Stimulated activated CD4-positive, alpha-beta T cell treated with anti-CD3 and anti-CD28 coated beads, Interleukin-4, amount 100 ng/mL, for 4 hours (primary cell): ENCODE measurements at regions not wholly inside any gene's neighbourhood (a gene's known extent, or its start where the extent isn't known, plus 50 kb on each side); places are given as distances from the start of the nearest gene placed in this dataset.
"Not testable (repeated sequence)": the region's sequence is repeated elsewhere in the genome, so short reads cannot be mapped to it uniquely, and the experiment has no call there.

Source experiments
- DNase-seq, 2 experiments: peaks; one replicate each; pipeline ENCODE4 v3.0.0-alpha.2; 2020

DNA sequence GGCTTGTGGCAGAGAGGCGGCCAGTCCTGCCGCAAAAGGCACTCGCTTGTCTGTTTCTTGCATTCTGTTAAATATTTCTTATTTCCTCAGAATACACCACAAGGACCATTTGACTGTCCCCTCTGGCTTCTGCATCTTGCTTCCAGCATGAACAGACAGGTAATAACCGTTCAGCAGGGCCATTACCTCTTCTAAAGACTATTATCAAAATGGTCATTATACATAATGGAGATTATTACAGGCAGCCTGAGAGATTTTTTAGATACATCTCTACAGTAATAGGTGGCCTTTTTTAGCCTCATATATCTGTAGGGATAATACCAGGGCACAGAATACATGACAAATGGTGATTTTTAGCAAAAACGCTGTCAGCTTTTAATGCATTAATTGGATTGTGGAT lies 382.0 kb downstream of the PSAT1 start:
- DNase-seq: no peak

DNA sequence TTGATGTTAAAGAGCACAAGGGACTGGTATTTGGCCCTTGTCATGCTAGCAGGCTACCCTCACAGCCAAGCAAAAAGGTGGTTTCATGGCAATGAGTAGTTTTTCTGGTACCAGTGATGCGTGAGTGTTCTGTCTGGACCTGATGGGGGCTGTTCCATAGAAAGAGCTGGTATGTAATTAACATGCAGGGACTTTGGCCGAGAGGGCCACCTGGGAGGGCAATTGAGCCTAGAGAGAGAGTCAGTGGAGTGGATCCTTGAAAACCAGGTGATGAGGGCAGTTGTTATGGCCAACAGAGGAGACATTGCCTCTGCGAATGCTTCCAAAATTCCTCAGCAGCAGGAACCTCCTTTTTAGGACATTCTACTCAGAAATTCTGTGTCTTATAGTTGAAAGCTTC lies 383.3 kb downstream of the PSAT1 start:
- DNase-seq: no peak

DNA sequence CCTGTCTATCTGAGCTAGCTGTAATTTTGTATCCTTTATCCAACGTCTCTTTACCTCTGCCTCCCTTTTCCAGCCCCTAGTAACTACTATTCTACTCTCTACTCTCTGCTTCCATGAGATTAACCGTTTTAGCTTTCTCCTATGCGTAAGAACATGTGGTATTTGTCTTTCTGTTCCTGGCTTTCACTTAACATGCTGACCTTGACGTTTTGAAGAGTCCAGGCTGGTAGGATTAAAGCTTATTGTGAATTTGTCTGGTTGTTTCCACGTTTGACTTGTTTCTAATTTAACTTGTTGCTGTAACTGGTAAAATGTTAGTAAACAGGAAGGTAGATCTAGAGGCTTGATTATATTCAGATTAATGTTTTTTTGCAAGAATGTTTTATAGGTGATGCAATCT lies 385.3 kb downstream of the PSAT1 start:
- no peak for DNase-seq

DNA sequence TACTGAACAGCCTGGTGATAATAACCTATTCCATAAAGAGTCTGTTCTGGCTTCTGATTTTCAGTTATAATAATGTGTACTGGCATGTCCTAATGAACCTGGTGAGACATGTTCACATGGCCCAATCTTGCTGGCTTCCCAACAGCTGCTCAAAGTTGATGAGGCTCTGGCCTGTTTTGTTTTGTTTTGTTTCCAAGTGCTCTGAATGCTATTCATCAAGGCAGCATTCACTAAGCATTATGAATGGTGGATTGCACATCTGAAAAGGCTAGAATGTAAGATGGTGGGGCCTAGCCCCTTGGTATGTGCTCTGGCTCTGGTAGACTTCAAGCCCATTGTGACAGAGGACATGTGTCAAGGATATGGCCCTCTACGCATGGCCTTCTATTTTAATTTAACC lies 388.5 kb downstream of the PSAT1 start:
- DNase-seq: no peak

DNA sequence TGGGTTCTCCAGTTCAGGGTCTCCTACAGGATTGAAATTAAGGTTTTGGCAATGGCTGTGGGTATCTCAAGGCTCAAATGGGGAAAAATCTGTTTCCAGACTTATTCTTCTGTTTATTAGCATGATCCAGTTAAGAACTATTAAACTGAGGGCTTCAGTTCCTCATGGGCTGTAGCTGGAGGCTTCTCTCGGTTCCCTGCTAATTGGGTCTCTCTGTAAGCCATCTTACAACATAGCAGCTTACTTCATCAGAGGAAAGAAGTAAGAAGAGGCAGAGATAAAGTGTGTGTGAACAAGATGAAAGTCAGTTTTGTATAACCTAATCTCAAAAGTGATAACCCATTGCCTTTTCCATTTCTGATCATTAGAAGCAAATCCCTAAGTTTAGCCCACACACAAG lies 391.9 kb downstream of the PSAT1 start:
- DNase-seq: no peak

DNA sequence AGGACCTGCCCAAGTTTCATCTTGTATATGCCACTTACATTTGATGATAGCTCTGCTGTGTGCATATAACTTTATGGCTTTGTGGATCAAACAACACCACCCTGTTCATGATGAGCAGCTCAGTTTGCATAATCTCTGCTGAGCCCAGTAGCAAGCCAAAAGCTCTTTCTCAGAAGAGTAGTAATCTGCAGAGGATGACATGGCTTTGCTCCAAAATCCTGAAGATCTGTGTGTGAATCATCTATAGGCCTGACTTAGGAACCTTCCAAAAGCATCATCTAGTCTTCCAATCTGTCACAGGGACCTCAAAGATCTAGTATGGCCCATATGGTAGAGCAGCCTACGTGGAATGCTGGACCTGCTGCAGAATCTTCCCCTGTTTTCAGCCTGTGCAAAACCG lies 394.6 kb downstream of the PSAT1 start:
- DNase-seq: no peak

DNA sequence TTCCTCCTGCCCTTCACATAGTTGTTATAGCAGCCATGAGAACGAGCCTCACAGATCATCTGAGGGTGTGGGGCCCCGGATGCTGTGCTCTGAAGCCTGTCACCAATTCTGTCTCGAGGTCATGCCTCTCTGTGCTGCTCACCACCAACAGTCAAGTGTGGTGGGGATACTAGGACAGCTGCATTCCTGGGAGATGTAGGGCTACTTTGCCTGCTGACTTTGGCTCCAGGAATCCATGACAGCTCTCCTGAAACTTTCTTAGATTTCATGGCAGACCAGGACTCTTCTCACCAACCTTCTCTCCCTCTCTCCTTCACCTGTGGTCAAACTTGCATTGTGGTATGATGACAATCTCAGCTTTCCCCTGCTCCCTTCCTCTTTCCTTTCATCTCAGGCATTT lies 395.9 kb downstream of the PSAT1 start:
- DNase-seq: no peak

DNA sequence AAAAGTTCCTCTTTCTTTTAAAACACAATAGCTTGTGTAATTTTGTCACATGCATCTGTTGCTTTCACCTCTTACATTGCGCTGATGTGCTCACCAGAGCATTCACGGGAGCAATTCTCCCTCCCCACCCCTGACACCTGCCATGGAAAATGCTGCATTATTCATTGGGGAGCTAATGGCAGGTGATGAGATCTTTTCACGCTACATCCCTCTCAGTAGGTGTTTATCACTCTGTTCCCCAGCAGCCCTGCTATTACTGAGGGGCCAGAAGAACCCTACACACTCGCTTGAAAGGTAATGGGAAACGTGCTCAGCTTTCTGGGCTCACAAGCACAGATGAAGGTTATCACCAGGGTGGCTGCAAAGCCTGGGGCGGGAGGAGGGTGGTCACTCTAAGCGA lies 398.0 kb downstream of the PSAT1 start:
- DNase-seq: no peak

DNA sequence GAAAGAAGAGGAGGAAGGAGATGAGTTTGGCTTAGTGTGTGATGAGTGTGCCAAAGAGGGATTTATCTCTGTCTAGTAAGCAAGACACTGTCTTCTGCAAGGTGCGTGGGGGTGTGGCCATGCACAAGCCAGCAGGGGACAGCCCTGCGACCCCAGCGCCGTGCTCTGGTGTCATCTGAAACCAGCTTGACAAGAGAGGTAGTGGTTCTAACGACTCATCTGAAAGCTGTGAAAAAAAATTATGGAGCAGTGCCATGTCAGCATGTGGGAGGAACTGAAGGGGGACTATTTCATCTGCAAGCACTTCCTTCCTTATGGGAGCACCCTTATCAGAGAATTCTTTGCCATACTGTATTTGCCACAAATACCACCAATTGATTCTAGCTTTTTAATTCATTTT lies 398.6 kb downstream of the PSAT1 start:
- no peak for DNase-seq

DNA sequence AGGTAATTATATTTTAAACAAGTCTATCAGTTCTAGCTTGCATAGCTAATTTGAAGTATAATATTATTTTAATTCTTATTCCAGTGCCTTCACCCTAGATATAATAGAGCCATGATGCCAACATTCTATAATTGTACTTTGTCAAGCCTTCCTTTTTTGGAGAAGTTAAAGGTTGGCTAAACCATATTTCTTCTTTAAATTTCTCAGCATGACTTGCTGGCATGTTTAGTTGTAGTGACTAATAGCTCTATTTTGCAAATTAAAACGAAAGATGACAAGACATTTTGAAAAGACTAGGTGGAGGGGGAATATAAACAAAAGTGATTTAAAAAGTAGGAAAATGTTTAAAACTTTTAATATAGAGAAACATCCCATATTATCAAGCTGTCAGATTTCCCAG lies 400.7 kb downstream of the PSAT1 start:
- no peak for DNase-seq

DNA sequence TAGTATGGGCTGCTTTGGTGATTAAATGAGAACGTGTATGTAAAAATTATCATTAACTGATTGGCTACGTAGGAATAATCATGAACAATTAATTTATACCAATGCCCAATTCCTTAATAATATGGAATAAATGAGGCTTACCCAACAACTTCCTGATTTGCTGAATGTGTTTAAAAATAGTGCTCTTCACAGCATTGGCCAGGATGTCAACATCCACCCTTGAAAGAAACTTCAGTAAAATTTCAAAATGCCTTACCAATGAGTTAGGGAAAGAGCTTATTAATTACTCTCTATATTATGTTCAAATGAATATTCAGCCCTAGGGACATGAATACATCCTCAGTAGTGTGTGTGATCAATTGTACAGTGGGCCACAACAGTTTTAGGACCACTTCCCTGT lies 401.4 kb downstream of the PSAT1 start:
- no peak for DNase-seq

DNA sequence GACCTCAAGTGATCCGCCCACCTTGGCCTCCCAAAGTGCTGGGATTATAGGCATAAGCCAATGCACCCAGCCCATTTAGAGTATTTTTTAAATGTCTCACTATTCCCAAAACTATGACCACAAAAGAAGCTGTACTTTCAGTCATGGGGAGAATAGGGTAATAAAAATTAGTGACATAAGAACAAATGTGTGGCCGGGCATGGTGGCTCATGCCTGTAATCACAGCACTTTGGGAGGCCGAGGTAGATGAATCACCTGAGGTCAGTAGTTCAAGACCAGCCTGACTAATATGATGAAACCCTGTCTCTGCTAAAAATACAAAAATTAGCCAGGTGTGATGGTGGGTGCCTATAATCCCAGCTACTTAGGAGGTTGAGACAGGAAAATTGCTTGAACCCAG lies 402.3 kb downstream of the PSAT1 start:
- not testable (repeated sequence) for DNase-seq

DNA sequence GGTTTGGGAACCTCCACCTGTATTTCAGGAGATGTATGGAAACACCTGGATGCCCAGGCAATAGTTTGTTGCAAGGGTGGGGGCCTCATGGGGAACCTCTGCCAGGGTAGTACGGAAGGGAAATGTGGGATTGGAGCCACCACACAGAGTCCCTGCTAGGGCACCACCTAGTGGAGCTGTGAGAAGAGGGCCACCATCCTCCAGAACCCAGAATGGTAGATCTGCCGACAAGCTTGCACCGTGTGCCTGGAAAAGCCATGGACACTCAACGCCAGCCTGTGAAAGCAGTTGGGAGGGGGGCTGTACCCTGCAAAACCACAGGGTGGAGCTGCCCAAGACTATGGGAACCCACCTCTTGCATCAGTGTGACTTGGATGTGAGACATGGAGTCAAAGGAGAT lies 407.2 kb downstream of the PSAT1 start:
- DNase-seq: not testable (repeated sequence)

DNA sequence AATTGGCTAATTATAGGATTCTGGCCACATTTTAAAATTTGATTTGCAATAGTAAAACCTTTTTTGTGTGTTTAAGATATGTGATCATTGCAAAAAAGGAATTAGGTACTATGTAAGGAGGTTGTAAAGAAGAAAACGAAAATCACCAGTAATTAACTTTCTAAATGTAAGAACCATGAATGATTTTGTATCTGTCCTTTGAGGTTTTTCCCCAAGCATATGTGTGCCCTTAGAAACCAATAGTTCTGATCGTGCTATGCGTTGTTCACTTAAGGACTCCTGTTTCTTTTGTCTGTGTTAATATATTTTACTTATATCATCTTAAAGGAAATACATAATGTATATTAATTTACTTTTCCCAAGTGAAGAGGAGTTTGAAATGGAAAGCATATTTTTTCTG lies 410.2 kb downstream of the PSAT1 start:
- DNase-seq: no peak

DNA sequence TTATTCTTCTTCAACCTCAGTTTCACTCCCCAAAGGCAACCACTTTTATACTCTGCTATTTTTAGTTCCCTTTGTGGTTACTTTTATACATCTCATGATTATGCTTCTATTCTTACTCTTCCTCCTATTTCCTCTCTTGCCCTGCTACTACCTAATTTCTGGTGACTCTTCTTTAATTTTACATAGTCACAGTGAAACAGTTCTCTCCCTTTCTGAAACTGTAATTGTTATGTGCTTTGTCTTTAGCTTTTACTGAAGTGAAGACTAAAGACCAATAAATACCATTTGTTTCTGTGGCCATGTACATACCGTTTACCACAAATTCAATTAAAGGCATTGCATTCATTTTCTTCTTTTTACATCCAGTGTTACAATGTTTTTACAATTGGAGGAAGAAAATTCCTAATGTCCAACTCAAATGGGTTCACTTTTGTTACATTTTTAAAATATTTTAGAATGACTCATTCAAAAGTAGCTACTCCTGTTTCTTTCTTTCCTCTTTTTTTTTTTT lies 410.6 kb downstream of the PSAT1 start:
- DNase-seq: no peak

DNA sequence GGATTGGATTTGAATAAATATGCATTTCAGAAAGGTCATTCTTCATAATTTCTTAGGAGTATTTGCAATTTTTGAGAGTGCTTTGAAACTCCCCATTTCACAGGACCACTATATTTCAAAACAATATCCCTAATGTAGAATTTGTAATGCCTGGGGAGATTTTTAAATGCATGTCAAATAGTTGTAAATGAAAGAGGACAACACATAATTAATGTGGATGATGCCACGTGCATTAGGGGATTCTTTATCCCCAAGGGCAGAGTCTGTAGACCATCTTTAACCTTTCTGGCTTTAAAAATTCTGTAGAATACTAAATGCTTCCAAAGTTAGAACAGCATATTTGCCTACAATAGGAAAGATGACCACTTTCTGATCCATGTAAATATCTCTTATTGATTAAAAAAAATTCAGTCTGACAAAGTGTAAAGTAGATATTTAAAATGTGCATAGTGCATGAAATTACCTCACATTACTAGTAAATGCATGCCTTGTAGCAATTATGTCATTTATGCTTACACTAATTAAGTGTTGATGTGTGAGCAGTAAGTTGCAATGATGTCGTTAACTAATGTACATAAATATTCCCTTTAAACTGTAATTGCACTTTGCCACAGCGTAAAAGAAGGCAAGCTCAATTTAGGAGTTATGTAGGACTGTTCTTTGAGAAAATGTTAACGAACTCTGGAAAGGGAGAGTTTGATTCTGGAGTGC lies 416.1 kb downstream of the PSAT1 start:
- DNase-seq: no peak

DNA sequence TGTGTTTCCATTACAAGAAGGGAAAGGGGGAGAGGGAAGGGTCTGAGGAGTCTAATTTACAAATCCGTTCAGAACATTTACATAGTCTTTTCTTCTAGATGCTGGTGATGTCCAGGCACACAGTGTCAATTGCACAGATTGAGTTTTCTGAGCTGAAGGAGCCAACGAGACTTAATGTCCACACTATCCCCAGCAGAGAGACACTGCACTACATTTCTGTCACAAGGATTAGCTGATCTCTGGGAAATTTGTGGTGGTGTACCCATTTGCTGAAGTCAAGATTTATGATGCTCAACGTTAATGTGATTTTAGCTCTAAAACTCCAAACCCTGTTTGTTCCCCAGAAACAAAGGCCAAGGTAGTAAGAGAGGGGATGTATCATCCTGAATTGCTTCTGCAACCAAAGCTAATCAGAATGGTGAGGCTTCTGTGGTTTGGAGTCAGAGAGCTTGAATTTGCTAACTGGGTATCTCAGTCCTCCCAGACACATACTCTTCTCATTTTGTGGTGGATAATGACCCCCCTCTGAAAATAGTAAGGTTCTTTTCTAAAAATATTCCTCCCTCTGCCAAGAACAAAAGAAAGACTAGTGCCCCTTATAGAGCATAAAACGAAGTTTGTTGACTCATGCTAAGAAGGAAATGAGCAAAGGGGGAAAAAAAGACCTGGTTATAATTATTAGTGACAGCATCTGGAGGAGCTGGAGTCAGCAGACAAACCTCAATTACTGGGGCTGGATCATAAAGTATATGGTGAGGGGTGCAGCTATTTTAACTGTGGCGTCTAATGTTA lies 416.9 kb downstream of the PSAT1 start:
- no peak for DNase-seq

DNA sequence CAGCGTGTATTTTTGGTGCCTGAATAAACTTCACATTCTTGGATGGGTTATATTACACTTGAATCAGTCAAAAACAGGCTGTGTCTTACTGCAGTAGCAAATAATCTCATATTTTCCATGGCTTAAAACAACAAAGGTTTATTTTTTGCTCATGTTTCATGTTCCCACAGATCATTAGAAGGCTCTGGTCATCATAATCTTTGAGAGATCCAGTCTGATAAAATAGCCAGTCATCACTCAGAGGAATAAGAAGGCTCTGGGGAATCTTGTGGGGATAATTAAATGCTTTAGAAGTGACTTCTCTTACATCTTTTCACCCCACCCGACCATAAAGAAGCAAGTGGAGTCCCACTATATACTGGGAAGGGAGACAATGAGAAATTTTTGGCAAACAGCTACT lies 417.7 kb downstream of the PSAT1 start:
- DNase-seq: no peak

DNA sequence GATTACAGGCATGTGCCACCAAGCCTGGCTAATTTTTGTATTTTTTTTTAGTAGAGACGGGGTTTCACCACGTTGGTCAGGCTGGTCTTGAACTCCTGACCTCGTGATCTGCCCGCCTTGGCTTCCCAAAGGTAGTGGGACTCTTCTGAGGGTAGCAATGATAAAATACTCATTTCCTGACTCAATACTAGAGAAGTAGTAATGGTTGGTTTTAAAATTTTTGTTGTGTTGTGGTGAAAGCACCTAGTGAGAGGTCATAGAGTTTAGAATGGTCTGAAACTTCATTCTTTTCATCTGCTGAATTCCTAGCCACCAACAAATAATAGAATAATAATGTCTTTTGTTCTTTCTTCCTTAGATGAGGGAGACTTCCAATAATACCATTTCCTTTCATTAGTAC lies 422.1 kb downstream of the PSAT1 start:
- not testable (repeated sequence) for DNase-seq

DNA sequence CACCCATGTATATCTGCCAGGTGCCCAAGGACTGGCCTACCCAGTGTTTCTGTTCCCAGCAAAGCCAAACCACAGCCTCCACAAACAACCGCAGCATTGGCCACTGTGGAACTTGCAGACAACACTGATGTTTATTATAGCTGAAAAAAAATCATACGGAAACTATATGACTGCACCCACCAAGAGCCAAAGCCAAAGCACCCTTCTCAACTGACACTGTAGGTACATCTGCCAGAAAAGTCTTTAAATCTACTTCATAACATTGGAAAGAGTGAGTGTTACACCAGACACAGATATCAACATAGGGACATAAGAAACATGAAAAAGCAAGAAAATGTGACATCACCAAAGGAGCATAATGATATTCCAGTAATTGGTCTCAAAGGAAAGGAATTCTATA lies 428.0 kb downstream of the PSAT1 start:
- no peak for DNase-seq

DNA sequence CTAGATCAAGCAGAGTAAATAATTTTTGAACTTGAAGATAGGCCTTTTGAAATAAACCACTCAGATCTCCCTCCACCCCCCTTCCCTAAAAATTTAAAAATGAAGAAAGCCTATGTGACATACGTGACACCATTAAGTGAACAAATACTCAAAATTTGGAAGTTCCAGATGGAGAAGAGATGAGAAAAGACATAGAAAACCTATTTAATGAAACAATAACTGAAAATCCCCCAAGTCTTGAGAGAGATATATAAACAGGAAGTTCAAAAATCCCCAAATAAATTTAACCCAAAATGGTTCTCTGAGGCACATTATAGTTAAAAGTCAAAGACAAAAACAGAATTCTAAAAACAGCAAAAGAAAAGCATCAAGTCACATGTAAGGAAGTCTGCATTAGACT lies 428.6 kb downstream of the PSAT1 start:
- no peak for DNase-seq

DNA sequence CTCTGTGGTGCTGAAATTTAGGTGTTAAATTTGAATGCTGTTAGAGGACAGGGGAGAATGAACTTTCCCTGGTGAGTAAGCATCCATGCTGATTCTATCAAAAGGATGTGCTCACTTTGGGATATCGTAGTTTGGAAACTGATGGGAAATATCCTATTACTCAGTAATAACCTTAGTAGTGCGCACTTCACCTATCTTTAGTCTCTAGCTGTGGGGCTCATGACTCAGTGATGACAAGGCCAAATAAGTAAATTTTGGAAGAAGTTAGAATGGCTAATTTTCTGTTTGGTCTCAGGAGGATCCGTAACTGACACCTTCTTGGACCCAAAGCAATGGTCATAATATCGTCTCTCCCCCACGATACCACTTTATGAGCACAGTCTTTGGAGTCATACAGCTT lies 448.4 kb downstream of the PSAT1 start:
- DNase-seq: no peak

DNA sequence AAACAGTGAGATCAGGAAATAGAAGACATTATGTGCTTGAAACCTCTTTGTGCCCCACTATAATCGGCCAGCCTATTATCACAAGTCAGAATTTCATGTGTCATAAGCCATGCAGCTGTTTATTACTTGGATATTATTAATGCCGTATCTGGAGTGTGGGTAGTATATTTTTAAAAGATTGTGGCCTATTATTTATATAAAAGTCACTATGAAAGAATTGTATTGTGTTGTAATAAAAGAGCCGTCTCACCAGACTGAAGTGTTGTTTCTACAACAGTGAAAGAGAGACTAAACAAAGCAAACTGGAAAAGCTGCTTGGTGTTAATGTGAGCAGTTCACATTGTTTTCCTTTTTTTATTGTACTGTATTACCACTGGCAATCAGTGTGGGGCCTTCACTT lies 449.1 kb downstream of the PSAT1 start:
- no peak for DNase-seq

DNA sequence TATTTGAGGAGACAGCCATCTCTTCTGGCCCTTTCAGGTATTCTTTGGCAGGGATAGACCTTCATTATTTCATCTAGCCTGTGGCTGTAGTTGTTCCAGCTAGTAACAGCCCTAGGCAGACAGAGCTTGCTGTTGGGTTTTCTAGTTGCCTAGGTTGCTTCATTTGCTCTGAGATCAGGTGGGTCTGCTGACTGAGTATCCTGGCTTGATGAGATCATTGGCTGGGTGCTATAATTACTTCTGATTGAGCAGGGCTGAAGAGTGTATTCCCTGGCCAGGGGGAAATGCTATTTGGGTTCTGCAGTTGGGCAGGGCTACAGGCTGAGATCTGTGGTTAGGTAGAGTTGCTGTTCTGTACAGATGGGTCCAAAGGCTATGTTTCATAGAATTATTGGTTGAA lies 456.1 kb downstream of the PSAT1 start:
- no peak for DNase-seq
